OCI-LY1 (cell line): ENCODE measurements at regions not wholly inside any gene's neighbourhood (a gene's known extent, or its start where the extent isn't known, plus 50 kb on each side); places are given as distances from the start of the nearest gene placed in this dataset.

ENCODE experiments used
- EZH2 ChIP-seq: fragments of 200-600 bp; sonication (generic), shearing (Covaris generic); IDR thresholded peaks from 2 replicates; pipeline ENCODE4 v1.8.0; 2017; ENCODE audit warnings: borderline replicate concordance, mixed run types, mild to moderate bottlenecking, antibody characterized with exemption, low read length, moderate library complexity, mixed read lengths
- TF ChIP-seq, protein P1 (sequence below): fragments of 200-600 bp; sonication (generic), shearing (Covaris generic); IDR thresholded peaks from 2 replicates; pipeline ENCODE4 v1.5.1; 2017; ENCODE audit warnings: mild to moderate bottlenecking, antibody characterized with exemption, low read length, moderate library complexity, mixed read lengths

DNA sequence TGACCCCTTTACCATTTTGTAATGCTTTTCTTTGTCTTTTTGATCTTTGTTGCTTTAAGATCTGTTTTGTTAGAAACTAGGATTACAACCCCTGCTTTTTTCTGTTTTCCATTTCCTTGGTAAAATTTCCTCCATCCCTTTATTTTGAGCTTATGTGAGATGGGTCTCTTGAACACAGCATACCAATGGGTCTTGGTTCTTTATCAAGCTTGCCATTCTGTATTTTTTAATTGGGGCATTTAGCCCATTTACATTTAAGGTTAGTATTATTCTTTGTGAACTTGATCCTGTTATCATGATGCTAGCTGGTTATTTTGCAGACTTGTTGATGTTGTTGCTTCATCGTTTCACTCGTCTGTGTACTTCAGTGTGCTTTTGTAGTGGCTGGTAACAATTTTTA is 337.3 kb downstream of the SPATA31D1 start:
- TF ChIP-seq, protein P1, sequence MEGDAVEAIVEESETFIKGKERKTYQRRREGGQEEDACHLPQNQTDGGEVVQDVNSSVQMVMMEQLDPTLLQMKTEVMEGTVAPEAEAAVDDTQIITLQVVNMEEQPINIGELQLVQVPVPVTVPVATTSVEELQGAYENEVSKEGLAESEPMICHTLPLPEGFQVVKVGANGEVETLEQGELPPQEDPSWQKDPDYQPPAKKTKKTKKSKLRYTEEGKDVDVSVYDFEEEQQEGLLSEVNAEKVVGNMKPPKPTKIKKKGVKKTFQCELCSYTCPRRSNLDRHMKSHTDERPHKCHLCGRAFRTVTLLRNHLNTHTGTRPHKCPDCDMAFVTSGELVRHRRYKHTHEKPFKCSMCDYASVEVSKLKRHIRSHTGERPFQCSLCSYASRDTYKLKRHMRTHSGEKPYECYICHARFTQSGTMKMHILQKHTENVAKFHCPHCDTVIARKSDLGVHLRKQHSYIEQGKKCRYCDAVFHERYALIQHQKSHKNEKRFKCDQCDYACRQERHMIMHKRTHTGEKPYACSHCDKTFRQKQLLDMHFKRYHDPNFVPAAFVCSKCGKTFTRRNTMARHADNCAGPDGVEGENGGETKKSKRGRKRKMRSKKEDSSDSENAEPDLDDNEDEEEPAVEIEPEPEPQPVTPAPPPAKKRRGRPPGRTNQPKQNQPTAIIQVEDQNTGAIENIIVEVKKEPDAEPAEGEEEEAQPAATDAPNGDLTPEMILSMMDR = no peak
- no peak for TF ChIP-seq EZH2
